Body of pancreas (tissue), 4 donors: ENCODE measurements at regions not wholly inside any gene's neighbourhood (a gene's known extent, or its start where the extent isn't known, plus 50 kb on each side); places are given as distances from the start of the nearest gene placed in this dataset.

Experiments used
- ATAC-seq: fragments of 150-250 bp; one replicate; pipeline ENCODE4 v1.9.1; 2016
- DNase-seq, 4 donors: peaks; one replicate each; pipeline ENCODE4 v3.0.0-alpha.2; 2019
- H3K27ac ChIP-seq, 4 donors: fragments of 200-600 bp; sonication (generic); 1 replicate in 3 of 4; 2 replicates in 1 of 4; pipeline versions ENCODE4 v1.5.1 to v1.6.1; 2016 to 2019; ENCODE audit warnings: mild to moderate bottlenecking in 1 of 4, mixed read lengths in 1 of 4, moderate library complexity in 1 of 4
- H3K27me3 ChIP-seq, 2 donors: fragments of 200-600 bp; sonication (generic); one replicate each; pipeline ENCODE4 v1.6.0; 2016; ENCODE audit warnings: mild to moderate bottlenecking in 1 of 2
- H3K36me3 ChIP-seq, 2 donors: fragments of 200-600 bp; sonication (generic); replicated peaks in 1 of 2; 2 replicates each; pipeline ENCODE4 v1.5.1; 2016; ENCODE audit warnings: low read depth in 2 of 2; ENCODE audit not compliant: insufficient read depth in 1 of 2
- H3K4me1 ChIP-seq: fragments of 200-600 bp; sonication (generic); one replicate; pipeline ENCODE4 v1.6.0; 2016
- H3K4me3 ChIP-seq, 2 donors: fragments of 200-600 bp; sonication (generic); 1 replicate in 1 of 2; 2 replicates in 1 of 2; pipeline ENCODE4 v1.5.1; 2016 to 2019
- H3K9me3 ChIP-seq, 3 donors: fragments of 200-600 bp; sonication (generic); 1 replicate in 2 of 3; 2 replicates in 1 of 3; pipeline ENCODE4 v1.5.1; 2016
- POLR2A ChIP-seq, 3 donors: fragments of 450-650 bp; IDR thresholded peaks; one replicate each; pipeline ENCODE4 v1.6.1; 2016; ENCODE audit warnings: antibody characterized with exemption in 3 of 3, mild to moderate bottlenecking in 2 of 3
- WGBS, 2 donors: methylation state at CpG; one replicate each; pipeline ENCODE4 v1.1.5; 2017; 5-methylcytosine and 5-hydroxymethylcytosine counted together
- intact Hi-C: fragments of 100-400 bp; cut with DNase I; formaldehyde crosslinking; loops from one replicate; pipeline ENCODE4 v1.15.1; 2023
- TF ChIP-seq, protein P1 (sequence below), 7 experiments: fragments of 450-650 bp in 4 of 7; fragments of 200-600 bp in 3 of 7; sonication (generic) in 3 of 7; IDR thresholded peaks; one replicate each; pipeline ENCODE4 v1.5.1; 2016 to 2019; ENCODE audit warnings: antibody characterized with exemption in 7 of 7

DNA sequence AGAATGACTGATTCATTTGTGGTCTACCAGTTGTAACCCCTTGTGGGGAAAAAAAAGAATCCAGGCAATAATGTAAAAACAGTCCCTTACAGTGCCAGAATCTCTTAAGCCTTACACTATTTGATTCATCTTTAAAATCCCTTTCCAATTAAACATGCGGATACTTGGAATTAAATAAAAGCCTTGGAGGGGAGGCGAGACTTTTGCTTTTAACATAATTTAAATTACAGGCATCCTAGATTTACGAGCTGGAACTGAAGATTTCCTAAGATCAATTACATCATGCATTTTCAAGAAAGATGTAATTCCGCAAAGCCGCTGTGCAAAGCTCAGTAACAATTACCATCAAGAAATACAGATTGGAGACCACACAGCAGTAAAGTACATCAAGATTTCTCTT, 370.2 kb downstream of the MTRR start:
- 74 to 82% methylated on average over 5 of the region's 5 CpGs for WGBS, 2 donors
- H3K4me3 ChIP-seq: no peak overlapping the region
- intact Hi-C loops: no loop called here
- H3K9me3 ChIP-seq: no peaks in the 10 kb centered on the region
- TF ChIP-seq, protein P1, sequence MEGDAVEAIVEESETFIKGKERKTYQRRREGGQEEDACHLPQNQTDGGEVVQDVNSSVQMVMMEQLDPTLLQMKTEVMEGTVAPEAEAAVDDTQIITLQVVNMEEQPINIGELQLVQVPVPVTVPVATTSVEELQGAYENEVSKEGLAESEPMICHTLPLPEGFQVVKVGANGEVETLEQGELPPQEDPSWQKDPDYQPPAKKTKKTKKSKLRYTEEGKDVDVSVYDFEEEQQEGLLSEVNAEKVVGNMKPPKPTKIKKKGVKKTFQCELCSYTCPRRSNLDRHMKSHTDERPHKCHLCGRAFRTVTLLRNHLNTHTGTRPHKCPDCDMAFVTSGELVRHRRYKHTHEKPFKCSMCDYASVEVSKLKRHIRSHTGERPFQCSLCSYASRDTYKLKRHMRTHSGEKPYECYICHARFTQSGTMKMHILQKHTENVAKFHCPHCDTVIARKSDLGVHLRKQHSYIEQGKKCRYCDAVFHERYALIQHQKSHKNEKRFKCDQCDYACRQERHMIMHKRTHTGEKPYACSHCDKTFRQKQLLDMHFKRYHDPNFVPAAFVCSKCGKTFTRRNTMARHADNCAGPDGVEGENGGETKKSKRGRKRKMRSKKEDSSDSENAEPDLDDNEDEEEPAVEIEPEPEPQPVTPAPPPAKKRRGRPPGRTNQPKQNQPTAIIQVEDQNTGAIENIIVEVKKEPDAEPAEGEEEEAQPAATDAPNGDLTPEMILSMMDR (IDR thresholded peaks at IDR 0.05): no peak
- TF ChIP-seq POLR2A (IDR thresholded peaks at IDR 0.05): no peak
- H3K27me3 ChIP-seq: no peaks in the 10 kb centered on the region
- no peak overlapping the region for H3K27ac ChIP-seq
- no peak for ATAC-seq
- H3K36me3 ChIP-seq: no peaks in the 10 kb centered on the region
- no peak for DNase-seq
- H3K4me1 ChIP-seq: no peaks in the 10 kb centered on the region

DNA sequence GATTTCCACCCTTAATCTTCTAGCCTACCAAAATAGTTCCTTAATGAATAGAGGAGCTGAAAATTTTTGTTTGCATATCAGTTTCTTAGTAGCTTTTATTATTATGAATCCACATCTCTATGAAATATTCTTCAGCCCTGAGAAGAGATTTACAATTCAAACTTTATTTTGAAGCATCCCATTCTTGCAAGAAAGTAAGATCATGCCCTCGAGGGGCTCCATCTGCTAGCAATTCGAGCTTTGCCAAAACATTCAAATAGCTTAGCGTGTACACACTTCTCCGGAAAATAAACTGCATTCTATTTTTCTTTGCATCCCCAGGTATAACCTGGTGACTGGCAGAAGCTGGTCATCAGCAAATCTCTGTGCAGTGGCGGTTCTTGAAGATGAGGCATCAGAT, 370.7 kb downstream of the MTRR start:
- H3K4me1 ChIP-seq: no peaks in the 10 kb centered on the region
- 61 to 69% methylated on average over 5 of the region's 5 CpGs for WGBS, 2 donors

DNA sequence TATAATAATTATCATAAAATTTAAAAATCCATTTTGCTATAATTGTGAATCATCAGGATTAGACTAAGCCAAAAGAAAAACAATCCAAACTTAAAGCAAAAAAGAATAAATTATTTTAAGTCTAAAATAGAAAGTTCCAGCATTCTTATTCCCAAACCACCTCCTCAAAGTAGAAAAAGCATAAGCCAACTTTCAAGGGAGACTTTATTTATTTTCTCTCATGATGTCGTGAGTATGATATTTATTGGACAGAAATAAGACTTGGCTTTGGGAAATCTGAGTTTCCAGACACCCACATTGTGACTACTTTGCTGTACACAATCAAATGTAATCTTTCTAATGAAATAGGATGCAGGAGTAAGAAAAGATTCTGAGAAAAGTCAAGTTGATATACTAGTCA, 372.1 kb downstream of the MTRR start:
- no peak for TF ChIP-seq POLR2A (IDR thresholded peaks at IDR 0.05)
- TF ChIP-seq, protein P1 (IDR thresholded peaks at IDR 0.05): no peak
- Histone ChIP-seq H3K4me3 (no peak overlapping the region), H3K4me1 (no peaks in the 10 kb centered on the region), H3K27me3 (no peaks in the 10 kb centered on the region), H3K36me3 (no peaks in the 10 kb centered on the region), H3K9me3 (no peaks in the 10 kb centered on the region), H3K27ac (no peak overlapping the region)
- 0 to 47% methylated on average over 1 of the region's 1 CpG for WGBS, 2 donors
- DNase-seq: no peak
- ATAC-seq: no peak
- intact Hi-C loops: no loop called here

More for the DNA sequence above, 370.7 kb downstream of the MTRR start:
- no peaks in the 10 kb centered on the region for H3K9me3 ChIP-seq
- TF ChIP-seq POLR2A (IDR thresholded peaks at IDR 0.05): no peak
- TF ChIP-seq, protein P1 (IDR thresholded peaks at IDR 0.05): no peak
- H3K27ac ChIP-seq: no peak overlapping the region
- H3K27me3 ChIP-seq: no peaks in the 10 kb centered on the region
- H3K36me3 ChIP-seq: no peaks in the 10 kb centered on the region
- intact Hi-C loops: no loop called here
- ATAC-seq (no peak), DNase-seq (no peak)
- no peak overlapping the region for H3K4me3 ChIP-seq

DNA sequence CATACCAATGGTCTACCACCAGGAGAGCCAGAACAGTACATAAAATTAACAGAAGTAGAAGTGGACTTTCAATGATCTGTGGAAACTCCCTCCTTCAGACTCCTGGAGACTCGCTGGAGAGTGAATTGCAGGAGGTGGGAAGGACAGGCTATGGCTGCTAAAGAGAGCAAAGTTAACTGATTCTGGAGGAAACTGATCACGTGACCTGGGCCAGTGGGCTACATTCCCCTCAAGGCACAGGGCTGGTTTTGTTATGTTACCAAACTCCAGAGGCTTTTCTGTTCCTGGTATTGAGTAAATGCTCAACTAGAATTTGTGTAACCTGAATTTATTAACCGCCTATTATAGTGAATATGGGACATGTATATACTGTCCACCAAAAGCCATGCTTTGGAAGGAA, 372.6 kb downstream of the MTRR start:
- Histone ChIP-seq H3K27me3 (no peaks in the 10 kb centered on the region), H3K4me3 (no peak overlapping the region), H3K9me3 (no peaks in the 10 kb centered on the region), H3K36me3 (no peaks in the 10 kb centered on the region), H3K4me1 (no peaks in the 10 kb centered on the region), H3K27ac (no peak overlapping the region)
- TF ChIP-seq POLR2A (IDR thresholded peaks at IDR 0.05): no peak
- TF ChIP-seq, protein P1 (IDR thresholded peaks at IDR 0.05): no peak
- WGBS, 2 donors: 67 to 68% methylated on average over 3 of the region's 3 CpGs
- no peak for ATAC-seq
- intact Hi-C loops: no loop called here
- DNase-seq: no peak

DNA sequence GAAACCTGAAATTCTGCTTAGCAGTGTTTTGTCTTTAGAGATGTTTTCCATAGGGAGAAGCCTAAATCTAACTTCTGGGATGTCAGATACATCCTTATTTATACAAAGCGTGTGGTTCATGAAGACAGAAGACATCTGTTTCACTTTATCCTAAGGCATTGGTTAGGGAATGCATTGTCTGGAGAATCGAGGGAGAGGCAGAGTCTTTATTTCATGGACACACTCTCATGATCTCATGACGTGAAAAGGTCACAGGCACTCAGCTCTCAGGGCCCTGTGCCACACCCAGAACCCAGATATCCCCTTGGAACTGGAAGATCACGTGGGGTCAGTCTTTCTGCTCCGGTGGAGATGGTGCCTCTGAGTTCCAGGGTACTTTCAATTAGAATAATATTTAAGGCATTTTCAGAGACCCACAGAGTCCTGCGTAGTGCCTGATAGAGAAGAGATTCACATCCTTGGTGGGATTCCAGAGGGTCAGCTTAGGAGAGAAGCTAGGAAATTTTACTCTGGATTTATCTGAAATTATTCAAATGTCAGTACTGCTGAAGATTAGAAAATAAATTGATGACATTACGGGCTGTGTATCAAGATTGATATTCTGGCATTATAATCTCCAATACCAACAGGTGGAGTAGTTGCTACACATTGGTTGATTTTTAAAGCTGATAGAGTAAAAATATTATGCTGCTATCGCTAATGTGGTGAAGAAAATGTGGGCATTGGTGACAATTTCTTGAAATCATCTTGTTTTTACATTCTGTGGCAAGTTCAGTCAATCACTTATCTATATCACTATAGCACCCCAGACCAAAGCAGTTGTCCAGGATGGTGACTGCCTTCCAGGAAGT, 378.3 kb downstream of the MTRR start:
- H3K4me3 ChIP-seq: no peak overlapping the region
- no peaks in the 10 kb centered on the region for H3K9me3 ChIP-seq
- 31 to 50% methylated on average over 7 to 8 of the region's 8 CpGs for WGBS, 2 donors
- intact Hi-C loops: no loop called here
- H3K27me3 ChIP-seq: no peaks in the 10 kb centered on the region
- ATAC-seq (no peak), DNase-seq (no peak)
- H3K27ac ChIP-seq: no peak overlapping the region
- H3K36me3 ChIP-seq: no peaks in the 10 kb centered on the region
- no peaks in the 10 kb centered on the region for H3K4me1 ChIP-seq
- TF ChIP-seq, protein P1 (IDR thresholded peaks at IDR 0.05): no peak
- TF ChIP-seq POLR2A (IDR thresholded peaks at IDR 0.05): no peak
